Karpas-422 (cell line): ENCODE measurements at regions not wholly inside any gene's neighbourhood (a gene's known extent, or its start where the extent isn't known, plus 50 kb on each side); places are given as distances from the start of the nearest gene placed in this dataset.

ENCODE experiments used
- DNase-seq: peaks from one replicate; pipeline ENCODE4 v3.0.0-alpha.2; 2015
- H2AFZ ChIP-seq: fragments of 200-600 bp; sonication (generic); 2 replicates; pipeline ENCODE4 v1.6.1; 2014; ENCODE audit warnings: antibody characterized with exemption, low read length, mixed read lengths
- H3K27ac ChIP-seq: fragments of 200-600 bp; sonication (generic); 2 replicates; pipeline ENCODE4 v1.5.1; 2014; ENCODE audit warnings: mild to moderate bottlenecking, low read length, moderate library complexity
- H3K27me3 ChIP-seq: fragments of 200-600 bp; sonication (generic); 2 replicates; pipeline ENCODE4 v1.6.1; 2014; ENCODE audit warnings: low read length, mixed read lengths
- H3K36me3 ChIP-seq: fragments of 200-600 bp; sonication (generic); 2 replicates; pipeline ENCODE4 v1.6.1; 2014; ENCODE audit warnings: low read length, mixed read lengths; ENCODE audit not compliant: insufficient read depth
- H3K4me1 ChIP-seq: fragments of 200-600 bp; sonication (generic); 2 replicates; pipeline ENCODE4 v1.6.1; 2014; ENCODE audit warnings: mild to moderate bottlenecking, low read length, mixed read lengths
- H3K4me2 ChIP-seq: fragments of 200-600 bp; sonication (generic); 2 replicates; pipeline ENCODE4 v1.6.1; 2014; ENCODE audit warnings: low read length, low read depth, mild to moderate bottlenecking; ENCODE audit not compliant: poor library complexity, severe bottlenecking
- H3K4me3 ChIP-seq: fragments of 200-600 bp; sonication (generic); 2 replicates; pipeline ENCODE4 v1.5.1; 2014; ENCODE audit warnings: mild to moderate bottlenecking, antibody characterized with exemption, low read length, mixed read lengths
- H3K79me2 ChIP-seq: fragments of 200-600 bp; sonication (generic); 2 replicates; pipeline ENCODE4 v1.6.1; 2014; ENCODE audit warnings: mild to moderate bottlenecking, low read length, mixed read lengths
- H3K9ac ChIP-seq: fragments of 200-600 bp; sonication (generic); 2 replicates; pipeline ENCODE4 v1.6.0; 2014; ENCODE audit warnings: low read length
- H3K9me2 ChIP-seq: fragments of 200-600 bp; sonication (generic), shearing (Covaris generic); replicated peaks from 2 replicates; pipeline ENCODE4 v1.6.0; 2014; ENCODE audit warnings: mild to moderate bottlenecking, low read length, moderate library complexity; ENCODE audit not compliant: insufficient read depth
- H3K9me3 ChIP-seq: fragments of 300-700, 200-600 bp; sonication (generic); 2 replicates; pipeline ENCODE4 v1.6.1; 2014; ENCODE audit warnings: low read length, mixed read lengths
- H4K20me1 ChIP-seq: fragments of 200-600 bp; sonication (generic); 2 replicates; pipeline ENCODE4 v1.6.1; 2014; ENCODE audit warnings: mild to moderate bottlenecking, antibody characterized with exemption, low read length, low read depth; ENCODE audit not compliant: insufficient read depth

DNA sequence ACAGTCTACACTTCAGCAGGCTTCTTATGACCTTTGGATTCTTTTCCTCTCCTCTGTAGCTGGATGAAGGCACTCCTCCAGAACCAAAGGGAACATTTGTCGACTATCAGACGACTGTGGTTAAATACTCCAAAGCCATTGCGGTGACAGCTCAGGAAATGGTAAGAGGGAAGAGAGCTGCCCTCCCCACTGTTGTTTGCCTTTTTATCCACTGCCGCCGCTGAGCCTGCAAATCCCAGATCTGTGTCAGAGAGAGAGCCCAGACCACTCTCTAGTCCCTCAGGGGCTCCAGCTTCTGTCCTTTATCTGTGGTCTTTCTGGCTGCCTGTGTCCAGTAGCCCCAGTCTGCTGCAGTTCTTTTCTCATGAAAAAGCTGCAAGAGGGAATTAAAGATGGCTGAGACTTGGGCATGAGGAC, 261.5 kb upstream of the TPM1 start:
- no peaks in the 10 kb centered on the region for H3K9me3 ChIP-seq
- no peaks in the 10 kb centered on the region for H3K36me3 ChIP-seq
- H2AFZ ChIP-seq, result no peak overlapping the region
- H3K27me3 ChIP-seq, result no peaks in the 10 kb centered on the region
- no peak for DNase-seq
- H3K27ac ChIP-seq, result no peak overlapping the region
- no peaks in the 10 kb centered on the region for H4K20me1 ChIP-seq
- no peaks in the 10 kb centered on the region for H3K4me1 ChIP-seq
- H3K4me2 ChIP-seq, result no peak overlapping the region
- no peak overlapping the region for H3K4me3 ChIP-seq
- H3K79me2 ChIP-seq, result no peaks in the 10 kb centered on the region
- H3K9me2 ChIP-seq, result no peaks in the 10 kb centered on the region
- H3K9ac ChIP-seq, result no peak overlapping the region

GRCh38 chr15:62782071-62782841, 260.3 kb upstream of the TPM1 start:
- Histone ChIP-seq H3K27ac (no peak overlapping the region), H2AFZ (no peak overlapping the region), H3K9me2 (no peaks in the 10 kb centered on the region)

DNA sequence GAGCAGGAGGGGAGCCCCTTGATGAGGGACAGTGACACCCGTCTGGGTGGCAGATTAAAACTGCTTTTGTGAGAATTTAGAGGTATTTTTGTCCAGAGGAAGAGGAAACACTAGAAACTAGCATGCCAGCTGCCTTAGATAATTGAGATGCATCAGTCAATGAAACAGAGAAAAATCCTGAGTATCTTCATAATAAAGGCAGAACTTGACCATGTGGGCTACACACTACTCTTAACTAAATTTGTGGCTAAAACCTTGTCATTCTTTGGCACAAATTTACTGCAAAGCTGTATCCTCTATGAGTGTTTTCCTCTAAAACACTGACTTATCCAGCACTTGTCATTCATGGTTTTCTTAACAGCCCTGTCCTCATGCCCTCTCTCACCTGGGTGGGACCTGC, 259.7 kb upstream of the TPM1 start:
- H4K20me1 ChIP-seq, result no peaks in the 10 kb centered on the region

More at GRCh38 chr15:62782071-62782841, 260.3 kb upstream of the TPM1 start:
- H3K79me2 ChIP-seq, result no peaks in the 10 kb centered on the region
- no peaks in the 10 kb centered on the region for H3K36me3 ChIP-seq
- H3K4me1 ChIP-seq, result no peaks in the 10 kb centered on the region
- no peak overlapping the region for H3K4me3 ChIP-seq
- no peaks in the 10 kb centered on the region for H3K27me3 ChIP-seq
- H3K9ac ChIP-seq, result no peak overlapping the region
- peak; percentile 70 for DNase-seq
- no peaks in the 10 kb centered on the region for H4K20me1 ChIP-seq
- H3K4me2 ChIP-seq, result no peak overlapping the region
- H3K9me3 ChIP-seq, result no peaks in the 10 kb centered on the region

GRCh38 chr15:62783303-62783957, 259.1 kb upstream of the TPM1 start:
- H3K9me2 ChIP-seq, result no peaks in the 10 kb centered on the region
- DNase-seq, result no peak
- no peaks in the 10 kb centered on the region for H3K79me2 ChIP-seq
- no peak overlapping the region for H3K27ac ChIP-seq
- H3K4me2 ChIP-seq, result no peak overlapping the region
- H3K36me3 ChIP-seq, result no peaks in the 10 kb centered on the region
- H3K27me3 ChIP-seq, result no peaks in the 10 kb centered on the region
- no peak overlapping the region for H2AFZ ChIP-seq
- H3K4me3 ChIP-seq, result no peak overlapping the region
- no peaks in the 10 kb centered on the region for H4K20me1 ChIP-seq
- no peaks in the 10 kb centered on the region for H3K4me1 ChIP-seq
- no peak overlapping the region for H3K9ac ChIP-seq
- H3K9me3 ChIP-seq, result no peaks in the 10 kb centered on the region

More for the DNA sequence above, 259.7 kb upstream of the TPM1 start:
- no peaks in the 10 kb centered on the region for H3K9me2 ChIP-seq
- H3K4me1 ChIP-seq, result no peaks in the 10 kb centered on the region
- no peaks in the 10 kb centered on the region for H3K9me3 ChIP-seq
- H3K9ac ChIP-seq, result no peak overlapping the region
- no peak overlapping the region for H3K27ac ChIP-seq
- no peak overlapping the region for H3K4me2 ChIP-seq
- no peak overlapping the region for H3K4me3 ChIP-seq
- DNase-seq, result no peak
- H2AFZ ChIP-seq, result no peak overlapping the region
- H3K36me3 ChIP-seq, result no peaks in the 10 kb centered on the region
- H3K27me3 ChIP-seq, result no peaks in the 10 kb centered on the region
- H3K79me2 ChIP-seq, result no peaks in the 10 kb centered on the region

- DNase-seq, result no peak
- H3K4me3 ChIP-seq, result no peak overlapping the region
- H3K9me2 ChIP-seq, result no peaks in the 10 kb centered on the region
- H3K79me2 ChIP-seq, result no peaks in the 10 kb centered on the region
- no peak overlapping the region for H3K27ac ChIP-seq
- H2AFZ ChIP-seq, result no peak overlapping the region
- no peak overlapping the region for H3K4me2 ChIP-seq
- no peaks in the 10 kb centered on the region for H3K4me1 ChIP-seq
- no peaks in the 10 kb centered on the region for H3K36me3 ChIP-seq
- no peaks in the 10 kb centered on the region for H3K9me3 ChIP-seq
- H4K20me1 ChIP-seq, result no peaks in the 10 kb centered on the region
- H3K27me3 ChIP-seq, result no peaks in the 10 kb centered on the region
- no peak overlapping the region for H3K9ac ChIP-seq
These were observed 256.4 kb upstream of the TPM1 start for GRCh38 chr15:62785881-62786828.

- Histone ChIP-seq H3K27me3 (no peaks in the 10 kb centered on the region), H2AFZ (no peak overlapping the region), H3K4me3 (no peak overlapping the region), H3K4me1 (no peaks in the 10 kb centered on the region), H3K79me2 (no peaks in the 10 kb centered on the region), H3K9me2 (no peaks in the 10 kb centered on the region), H3K27ac (no peak overlapping the region), H3K36me3 (no peaks in the 10 kb centered on the region), H4K20me1 (no peaks in the 10 kb centered on the region), H3K4me2 (no peak overlapping the region), H3K9me3 (no peaks in the 10 kb centered on the region), H3K9ac (no peak overlapping the region)
- DNase-seq, result no peak
These were observed 255.1 kb upstream of the TPM1 start for GRCh38 chr15:62787401-62787800.

- H3K27ac ChIP-seq, result no peak overlapping the region
- H3K36me3 ChIP-seq, result no peaks in the 10 kb centered on the region
These were observed 254.3 kb upstream of the TPM1 start for GRCh38 chr15:62788224-62788623.

GRCh38 chr15:62790546-62790945, 252.0 kb upstream of the TPM1 start:
- no peaks in the 10 kb centered on the region for H3K9me2 ChIP-seq
- no peaks in the 10 kb centered on the region for H3K4me1 ChIP-seq
- no peak overlapping the region for H3K9ac ChIP-seq
- H3K4me2 ChIP-seq, result no peak overlapping the region
- no peaks in the 10 kb centered on the region for H4K20me1 ChIP-seq
- no peak overlapping the region for H3K27ac ChIP-seq
- H2AFZ ChIP-seq, result no peak overlapping the region
- H3K79me2 ChIP-seq, result no peaks in the 10 kb centered on the region
- H3K36me3 ChIP-seq, result no peaks in the 10 kb centered on the region
- H3K9me3 ChIP-seq, result no peaks in the 10 kb centered on the region
- H3K27me3 ChIP-seq, result no peaks in the 10 kb centered on the region
- no peak for DNase-seq
- H3K4me3 ChIP-seq, result no peak overlapping the region

More at GRCh38 chr15:62788224-62788623, 254.3 kb upstream of the TPM1 start:
- Histone ChIP-seq H3K9me2 (no peaks in the 10 kb centered on the region), H3K4me2 (no peak overlapping the region), H3K4me1 (no peaks in the 10 kb centered on the region), H3K9me3 (no peaks in the 10 kb centered on the region), H3K79me2 (no peaks in the 10 kb centered on the region), H4K20me1 (no peaks in the 10 kb centered on the region), H3K27me3 (no peaks in the 10 kb centered on the region), H2AFZ (no peak overlapping the region), H3K4me3 (no peak overlapping the region), H3K9ac (no peak overlapping the region)
- no peak for DNase-seq
